Liver (tissue), 8 donors: ENCODE measurements at regions not wholly inside any gene's neighbourhood (a gene's known extent, or its start where the extent isn't known, plus 50 kb on each side); places are given as distances from the start of the nearest gene placed in this dataset.

Experiments used
- DNase-seq: peaks from one replicate; pipeline ENCODE4 v3.0.0-alpha.2; 2017; ENCODE audit warnings: low spot score
- H3K27ac ChIP-seq, 2 donors: one replicate each; pipeline ENCODE4 v1.7.0; 2013; ENCODE audit warnings: inconsistent platforms in 2 of 2, low read length in 2 of 2, control low read depth in 1 of 2, low read depth in 1 of 2, mild to moderate bottlenecking in 1 of 2
- H3K27me3 ChIP-seq, 4 donors: one replicate each; pipeline versions ENCODE4 v1.6.1 to v1.7.0; 2013; ENCODE audit warnings: low read length in 3 of 4, inconsistent platforms in 1 of 4, mild to moderate bottlenecking in 1 of 4, moderate library complexity in 1 of 4; ENCODE audit not compliant: control insufficient read depth in 4 of 4, insufficient read depth in 4 of 4
- H3K36me3 ChIP-seq, 4 donors: one replicate each; pipeline versions ENCODE4 v1.6.1 to v1.7.0; 2013; ENCODE audit warnings: low read length in 3 of 4, mild to moderate bottlenecking in 3 of 4, low read depth in 1 of 4, moderate library complexity in 1 of 4; ENCODE audit not compliant: control insufficient read depth in 4 of 4, insufficient read depth in 3 of 4
- H3K4me1 ChIP-seq, 4 donors: one replicate each; pipeline versions ENCODE4 v1.6.1 to v1.7.0; 2013; ENCODE audit warnings: low read length in 3 of 4, mild to moderate bottlenecking in 3 of 4, moderate library complexity in 1 of 4; ENCODE audit not compliant: control insufficient read depth in 4 of 4, insufficient read depth in 4 of 4
- H3K4me3 ChIP-seq, 3 donors: one replicate each; pipeline versions ENCODE4 v1.6.1 to v1.7.0; 2013; ENCODE audit warnings: low read length in 3 of 3, control low read depth in 1 of 3, low read depth in 1 of 3, mild to moderate bottlenecking in 1 of 3
- H3K9ac ChIP-seq, 2 donors: one replicate each; pipeline ENCODE4 v1.7.0; 2013; ENCODE audit warnings: low read length in 2 of 2, mild to moderate bottlenecking in 2 of 2, moderate library complexity in 2 of 2, control low read depth in 1 of 2, low read depth in 1 of 2
- H3K9me3 ChIP-seq, 4 donors: one replicate each; pipeline versions ENCODE4 v1.6.1 to v1.7.0; 2013; ENCODE audit warnings: low read length in 3 of 4; ENCODE audit not compliant: control insufficient read depth in 4 of 4
- FOXA2 ChIP-seq: IDR thresholded peaks from 2 replicates; pipeline ENCODE4 v1.6.1; 2016; ENCODE audit warnings: antibody characterized with exemption
- GABPA ChIP-seq, 2 donors: IDR thresholded peaks in 1 of 2; conservative IDR thresholded peaks in 1 of 2; 2 replicates each; pipeline ENCODE4 v1.6.1; 2016; ENCODE audit warnings: antibody characterized with exemption in 2 of 2, mild to moderate bottlenecking in 1 of 2, moderate library complexity in 1 of 2
- HNF4A ChIP-seq, 2 donors: conservative IDR thresholded peaks; 2 replicates each; pipeline ENCODE4 v1.6.1; 2016; ENCODE audit warnings: antibody characterized with exemption in 2 of 2, mild to moderate bottlenecking in 2 of 2
- HNF4G ChIP-seq: IDR thresholded peaks from 2 replicates; pipeline ENCODE4 v1.6.1; 2016; ENCODE audit warnings: antibody characterized with exemption
- JUND ChIP-seq, 2 donors: IDR thresholded peaks; 2 replicates each; pipeline ENCODE4 v1.6.1; 2016; ENCODE audit warnings: antibody characterized with exemption in 2 of 2
- NR2F2 ChIP-seq: IDR thresholded peaks from 2 replicates; pipeline ENCODE4 v1.6.1; 2016; ENCODE audit warnings: antibody characterized with exemption
- RAD21 ChIP-seq, 2 donors: IDR thresholded peaks; 2 replicates each; pipeline ENCODE4 v1.6.1; 2016; ENCODE audit warnings: antibody characterized with exemption in 2 of 2, mild to moderate bottlenecking in 2 of 2
- SP1 ChIP-seq: IDR thresholded peaks from 2 replicates; pipeline ENCODE4 v1.6.1; 2018; ENCODE audit warnings: antibody characterized with exemption, mild to moderate bottlenecking
- TAF1 ChIP-seq: conservative IDR thresholded peaks from 2 replicates; pipeline ENCODE4 v1.6.1; 2016; ENCODE audit warnings: antibody characterized with exemption, mild to moderate bottlenecking
- WGBS: extraction: QIAGEN DNeasy Blood & Tissue Kit; methylation state at CpG from one replicate; pipeline ENCODE4 v1.1.7; 2013; 5-methylcytosine and 5-hydroxymethylcytosine counted together
- TF ChIP-seq, protein P1 (sequence below): fragments of 150-350 bp; IDR thresholded peaks from 2 replicates; pipeline ENCODE4 v1.5.1; 2017; ENCODE audit warnings: improper control_type of control experiment, low read depth, low read length; ENCODE audit not compliant: missing input control
- TF ChIP-seq, protein P2 (sequence below): IDR thresholded peaks from 2 replicates; pipeline ENCODE4 v1.6.1; 2016; ENCODE audit warnings: antibody characterized with exemption, mild to moderate bottlenecking
- TF ChIP-seq, protein P3 (sequence below): IDR thresholded peaks from 2 replicates; pipeline ENCODE4 v1.6.1; 2016; ENCODE audit warnings: antibody characterized with exemption
- TF ChIP-seq, protein P4 (sequence below): IDR thresholded peaks from 2 replicates; pipeline ENCODE4 v1.6.1; 2016; ENCODE audit warnings: antibody characterized with exemption
- donor health status: healthy.
- donor health status: healthy.
- donor health status: healthy.
- donor health status: healthy.
- donor health status: healthy.

DNA sequence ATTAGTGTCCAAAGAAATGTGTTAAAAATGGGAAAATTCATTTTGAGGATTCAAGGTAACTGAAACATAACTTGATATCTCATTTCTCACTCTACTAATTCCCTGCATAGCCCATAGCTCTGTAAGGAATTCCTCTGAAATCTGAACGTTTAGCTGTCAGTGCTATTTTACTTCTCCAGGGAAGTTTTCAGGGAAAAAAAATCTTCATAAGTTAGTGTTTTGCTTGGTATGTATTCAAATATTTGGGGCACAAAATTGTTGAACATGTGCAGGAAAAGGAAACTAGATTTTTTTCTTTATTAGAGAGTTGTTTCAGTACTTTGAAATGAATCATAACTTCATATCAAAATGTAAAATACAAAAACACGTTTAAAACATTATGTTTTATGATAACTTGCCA lies 891.4 kb downstream of the CENPC start:
- no peak overlapping the region for H3K4me3 ChIP-seq
- no peak for TF ChIP-seq JUND (IDR thresholded peaks at IDR 0.05)
- no peaks in the 10 kb centered on the region for H3K9me3 ChIP-seq
- H3K9ac ChIP-seq, result no peak overlapping the region
- DNase-seq, result no peak
- H3K4me1 ChIP-seq, result no peaks in the 10 kb centered on the region
- H3K27me3 ChIP-seq, result no peaks in the 10 kb centered on the region
- no peak overlapping the region for H3K27ac ChIP-seq
- WGBS, result 50% methylated on average over 2 of the region's 2 CpGs
- H3K36me3 ChIP-seq, result no peaks in the 10 kb centered on the region

DNA sequence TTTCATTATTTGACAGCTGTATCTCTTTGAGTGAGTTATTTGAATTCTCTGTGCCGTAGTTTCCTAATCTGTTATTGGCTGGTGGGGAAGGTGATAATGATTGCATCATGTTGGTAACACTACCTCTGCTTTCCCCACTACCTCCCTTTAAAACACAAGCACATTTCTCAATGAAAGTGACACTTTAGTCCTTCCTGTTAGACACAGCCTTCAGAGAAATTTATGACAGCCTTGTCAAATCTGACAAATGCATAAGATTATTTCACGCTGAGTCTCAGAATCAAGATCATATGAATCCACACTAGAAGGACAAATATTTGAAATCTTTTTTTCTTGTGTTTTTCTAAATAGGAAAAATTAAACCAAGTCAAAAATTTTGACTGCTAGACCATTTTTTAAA lies 896.1 kb downstream of the CENPC start:
- no peaks in the 10 kb centered on the region for H3K27me3 ChIP-seq
- no peak overlapping the region for H3K27ac ChIP-seq
- no peak for TF ChIP-seq RAD21 (IDR thresholded peaks at IDR 0.05)
- TF ChIP-seq, protein P1, sequence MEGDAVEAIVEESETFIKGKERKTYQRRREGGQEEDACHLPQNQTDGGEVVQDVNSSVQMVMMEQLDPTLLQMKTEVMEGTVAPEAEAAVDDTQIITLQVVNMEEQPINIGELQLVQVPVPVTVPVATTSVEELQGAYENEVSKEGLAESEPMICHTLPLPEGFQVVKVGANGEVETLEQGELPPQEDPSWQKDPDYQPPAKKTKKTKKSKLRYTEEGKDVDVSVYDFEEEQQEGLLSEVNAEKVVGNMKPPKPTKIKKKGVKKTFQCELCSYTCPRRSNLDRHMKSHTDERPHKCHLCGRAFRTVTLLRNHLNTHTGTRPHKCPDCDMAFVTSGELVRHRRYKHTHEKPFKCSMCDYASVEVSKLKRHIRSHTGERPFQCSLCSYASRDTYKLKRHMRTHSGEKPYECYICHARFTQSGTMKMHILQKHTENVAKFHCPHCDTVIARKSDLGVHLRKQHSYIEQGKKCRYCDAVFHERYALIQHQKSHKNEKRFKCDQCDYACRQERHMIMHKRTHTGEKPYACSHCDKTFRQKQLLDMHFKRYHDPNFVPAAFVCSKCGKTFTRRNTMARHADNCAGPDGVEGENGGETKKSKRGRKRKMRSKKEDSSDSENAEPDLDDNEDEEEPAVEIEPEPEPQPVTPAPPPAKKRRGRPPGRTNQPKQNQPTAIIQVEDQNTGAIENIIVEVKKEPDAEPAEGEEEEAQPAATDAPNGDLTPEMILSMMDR, result no peak
- TF ChIP-seq GABPA (IDR thresholded peaks at IDR 0.05 in 1 of 2, conservative IDR thresholded peaks at IDR 0.05 in 1 of 2), result no peak
- TF ChIP-seq, protein P2, sequence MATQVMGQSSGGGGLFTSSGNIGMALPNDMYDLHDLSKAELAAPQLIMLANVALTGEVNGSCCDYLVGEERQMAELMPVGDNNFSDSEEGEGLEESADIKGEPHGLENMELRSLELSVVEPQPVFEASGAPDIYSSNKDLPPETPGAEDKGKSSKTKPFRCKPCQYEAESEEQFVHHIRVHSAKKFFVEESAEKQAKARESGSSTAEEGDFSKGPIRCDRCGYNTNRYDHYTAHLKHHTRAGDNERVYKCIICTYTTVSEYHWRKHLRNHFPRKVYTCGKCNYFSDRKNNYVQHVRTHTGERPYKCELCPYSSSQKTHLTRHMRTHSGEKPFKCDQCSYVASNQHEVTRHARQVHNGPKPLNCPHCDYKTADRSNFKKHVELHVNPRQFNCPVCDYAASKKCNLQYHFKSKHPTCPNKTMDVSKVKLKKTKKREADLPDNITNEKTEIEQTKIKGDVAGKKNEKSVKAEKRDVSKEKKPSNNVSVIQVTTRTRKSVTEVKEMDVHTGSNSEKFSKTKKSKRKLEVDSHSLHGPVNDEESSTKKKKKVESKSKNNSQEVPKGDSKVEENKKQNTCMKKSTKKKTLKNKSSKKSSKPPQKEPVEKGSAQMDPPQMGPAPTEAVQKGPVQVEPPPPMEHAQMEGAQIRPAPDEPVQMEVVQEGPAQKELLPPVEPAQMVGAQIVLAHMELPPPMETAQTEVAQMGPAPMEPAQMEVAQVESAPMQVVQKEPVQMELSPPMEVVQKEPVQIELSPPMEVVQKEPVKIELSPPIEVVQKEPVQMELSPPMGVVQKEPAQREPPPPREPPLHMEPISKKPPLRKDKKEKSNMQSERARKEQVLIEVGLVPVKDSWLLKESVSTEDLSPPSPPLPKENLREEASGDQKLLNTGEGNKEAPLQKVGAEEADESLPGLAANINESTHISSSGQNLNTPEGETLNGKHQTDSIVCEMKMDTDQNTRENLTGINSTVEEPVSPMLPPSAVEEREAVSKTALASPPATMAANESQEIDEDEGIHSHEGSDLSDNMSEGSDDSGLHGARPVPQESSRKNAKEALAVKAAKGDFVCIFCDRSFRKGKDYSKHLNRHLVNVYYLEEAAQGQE, result no peak
- no peak for TF ChIP-seq NR2F2
- no peak for TF ChIP-seq SP1
- no peak for TF ChIP-seq TAF1
- TF ChIP-seq JUND (IDR thresholded peaks at IDR 0.05), result no peak
- TF ChIP-seq HNF4A (conservative IDR thresholded peaks at IDR 0.05), result no peak
- TF ChIP-seq HNF4G, result no peak
- TF ChIP-seq, protein P3, sequence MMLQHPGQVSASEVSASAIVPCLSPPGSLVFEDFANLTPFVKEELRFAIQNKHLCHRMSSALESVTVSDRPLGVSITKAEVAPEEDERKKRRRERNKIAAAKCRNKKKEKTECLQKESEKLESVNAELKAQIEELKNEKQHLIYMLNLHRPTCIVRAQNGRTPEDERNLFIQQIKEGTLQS, result no peak
- no peak for TF ChIP-seq FOXA2
- TF ChIP-seq, protein P4, sequence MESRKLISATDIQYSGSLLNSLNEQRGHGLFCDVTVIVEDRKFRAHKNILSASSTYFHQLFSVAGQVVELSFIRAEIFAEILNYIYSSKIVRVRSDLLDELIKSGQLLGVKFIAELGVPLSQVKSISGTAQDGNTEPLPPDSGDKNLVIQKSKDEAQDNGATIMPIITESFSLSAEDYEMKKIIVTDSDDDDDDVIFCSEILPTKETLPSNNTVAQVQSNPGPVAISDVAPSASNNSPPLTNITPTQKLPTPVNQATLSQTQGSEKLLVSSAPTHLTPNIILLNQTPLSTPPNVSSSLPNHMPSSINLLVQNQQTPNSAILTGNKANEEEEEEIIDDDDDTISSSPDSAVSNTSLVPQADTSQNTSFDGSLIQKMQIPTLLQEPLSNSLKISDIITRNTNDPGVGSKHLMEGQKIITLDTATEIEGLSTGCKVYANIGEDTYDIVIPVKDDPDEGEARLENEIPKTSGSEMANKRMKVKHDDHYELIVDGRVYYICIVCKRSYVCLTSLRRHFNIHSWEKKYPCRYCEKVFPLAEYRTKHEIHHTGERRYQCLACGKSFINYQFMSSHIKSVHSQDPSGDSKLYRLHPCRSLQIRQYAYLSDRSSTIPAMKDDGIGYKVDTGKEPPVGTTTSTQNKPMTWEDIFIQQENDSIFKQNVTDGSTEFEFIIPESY, result no peak
- no peak overlapping the region for H3K9ac ChIP-seq
- no peak overlapping the region for H3K4me3 ChIP-seq
- H3K36me3 ChIP-seq, result no peaks in the 10 kb centered on the region
- peaks cover 0 to under 1% (median 0%) of the 10 kb centered on the region in 4 donors for H3K9me3 ChIP-seq
- no peaks in the 10 kb centered on the region for H3K4me1 ChIP-seq
- DNase-seq, result no peak
- WGBS, result 73% methylated on average over 2 of the region's 2 CpGs
